GM19035 (cell line): ENCODE measurements at regions not wholly inside any gene's neighbourhood (a gene's known extent, or its start where the extent isn't known, plus 50 kb on each side); places are given as distances from the start of the nearest gene placed in this dataset.
"Not testable (repeated sequence)": the region's sequence is repeated elsewhere in the genome, so short reads cannot be mapped to it uniquely, and the experiment has no call there.

Source experiments
- ATAC-seq: cut with Tn5 transposase; IDR thresholded peaks from one replicate; pipeline ENCODE4 v1.9.1; 2021; ENCODE audit not compliant: unreplicated experiment

- not testable (repeated sequence) for ATAC-seq
Measured at GRCh38 chr15:44848859-44849258, 107.6 kb upstream of the TERB2 start.

DNA sequence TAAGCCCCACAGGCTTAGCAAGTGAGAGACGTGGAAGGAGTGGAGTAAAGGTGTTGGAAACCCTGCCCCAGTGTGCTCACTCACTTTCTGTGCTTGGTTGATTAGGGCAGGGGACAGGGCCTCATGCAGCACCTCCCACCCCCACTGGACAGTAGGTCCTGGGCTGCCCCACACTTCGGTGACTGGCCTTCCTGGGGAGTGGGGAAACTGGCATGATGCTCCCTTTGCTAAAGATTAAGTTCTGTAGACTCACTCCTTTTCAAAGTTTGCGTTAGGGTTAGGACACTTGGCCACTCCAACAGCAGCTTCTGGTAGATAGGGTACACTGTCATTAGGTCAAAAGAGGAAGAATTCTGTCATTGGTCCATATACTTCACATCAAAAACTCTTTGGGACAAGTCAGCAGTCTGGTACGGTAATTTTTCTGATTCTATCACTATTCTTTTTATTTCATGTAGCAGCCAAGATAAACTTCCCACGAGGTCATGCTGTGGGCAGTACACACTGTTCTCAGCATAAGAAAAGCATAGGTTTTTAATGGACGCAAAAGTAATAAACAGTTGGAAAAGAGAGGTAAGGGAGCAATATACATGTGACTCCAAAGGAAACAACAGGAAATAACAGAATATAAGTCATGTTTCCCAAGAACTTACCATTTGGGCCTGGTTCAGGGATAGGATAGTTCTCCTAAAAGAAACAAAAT, 106.6 kb upstream of the TERB2 start:
- not testable (repeated sequence) for ATAC-seq

DNA sequence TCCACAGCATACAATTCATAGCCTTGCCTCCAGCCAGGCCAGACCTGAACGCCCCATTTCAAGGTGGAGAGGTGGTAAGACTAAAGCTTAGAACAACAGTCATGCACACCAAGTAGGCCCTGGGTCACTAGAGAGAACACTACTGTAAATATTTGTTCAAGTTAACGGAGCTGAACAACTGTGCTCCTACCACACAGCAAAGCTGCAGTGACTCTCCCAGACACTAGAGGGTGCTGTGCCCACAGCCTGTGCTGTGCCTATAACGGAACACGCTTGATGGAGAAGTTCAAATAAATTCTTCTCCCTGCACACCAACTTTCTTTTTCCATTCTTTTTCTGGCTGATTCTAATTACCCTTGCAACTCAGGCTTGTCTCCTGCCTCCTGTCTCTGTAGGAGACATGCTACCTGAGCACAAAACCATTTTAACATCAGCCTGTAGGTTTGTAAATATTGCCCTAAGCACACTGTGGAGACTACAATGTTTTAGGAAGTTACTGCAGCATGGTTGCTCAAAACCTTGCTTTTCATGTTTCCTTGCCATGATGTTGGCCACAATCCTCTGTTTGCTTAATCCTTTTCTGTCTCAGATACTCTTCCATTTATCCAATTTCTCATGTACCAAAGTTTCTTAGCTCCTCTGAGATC, 103.1 kb upstream of the TERB2 start:
- peak; percentile 64 for ATAC-seq

DNA sequence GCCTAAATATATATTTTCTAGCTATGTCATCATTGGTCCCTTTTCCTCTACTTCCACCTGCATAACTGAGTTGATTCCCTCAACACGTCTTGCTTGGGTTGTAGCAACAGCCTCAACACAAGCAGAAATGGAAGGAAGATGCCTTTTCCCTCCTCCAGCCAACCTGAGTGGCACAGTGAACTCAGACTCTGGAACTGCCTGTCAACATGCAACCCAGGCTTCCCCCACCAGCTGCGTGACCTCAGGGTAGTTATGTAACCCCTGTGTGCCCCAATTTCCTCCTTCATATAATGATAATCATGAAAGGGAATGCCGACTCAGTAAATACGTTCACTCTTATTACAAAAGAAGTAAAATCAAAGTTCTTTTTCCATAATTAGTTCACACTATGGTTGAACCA, 101.8 kb upstream of the TERB2 start:
- not testable (repeated sequence) for ATAC-seq

DNA sequence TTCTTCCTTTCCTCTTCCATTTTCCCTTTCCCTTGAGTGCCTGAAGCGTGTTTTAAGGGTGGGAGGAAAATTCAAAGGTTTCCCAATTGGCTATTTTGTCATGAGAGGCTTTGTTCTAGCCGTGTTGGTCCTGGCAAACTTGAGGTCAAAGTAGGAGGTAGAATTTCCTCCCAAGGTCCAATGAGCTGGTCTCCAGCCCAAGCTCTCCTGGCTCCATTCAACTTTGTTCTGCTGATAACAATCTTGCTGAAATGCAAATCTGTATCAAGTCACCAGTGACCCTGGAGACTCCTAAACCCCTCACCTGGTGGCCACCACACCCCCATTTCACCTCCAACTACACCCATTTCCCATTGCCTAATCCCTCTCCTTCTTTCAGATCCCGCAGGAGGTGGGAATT, 100.2 kb upstream of the TERB2 start:
- ATAC-seq, result not testable (repeated sequence)

- not testable (repeated sequence) for ATAC-seq
Measured at GRCh38 chr15:44857164-44857710, 99.2 kb upstream of the TERB2 start.

GRCh38 chr15:44859088-44859487, 97.4 kb upstream of the TERB2 start:
- ATAC-seq, result not testable (repeated sequence)

- ATAC-seq, result not testable (repeated sequence)
Measured at GRCh38 chr15:44860168-44860567, 96.3 kb upstream of the TERB2 start.

GRCh38 chr15:44861439-44861910, 95.0 kb upstream of the TERB2 start:
- ATAC-seq, result no peak

GRCh38 chr15:44861917-44862316, 94.6 kb upstream of the TERB2 start:
- ATAC-seq, result no peak

- not testable (repeated sequence) for ATAC-seq
Measured at GRCh38 chr15:44862866-44863265, 93.6 kb upstream of the TERB2 start.

GRCh38 chr15:44868100-44868499, 88.4 kb upstream of the TERB2 start:
- ATAC-seq, result not testable (repeated sequence)

DNA sequence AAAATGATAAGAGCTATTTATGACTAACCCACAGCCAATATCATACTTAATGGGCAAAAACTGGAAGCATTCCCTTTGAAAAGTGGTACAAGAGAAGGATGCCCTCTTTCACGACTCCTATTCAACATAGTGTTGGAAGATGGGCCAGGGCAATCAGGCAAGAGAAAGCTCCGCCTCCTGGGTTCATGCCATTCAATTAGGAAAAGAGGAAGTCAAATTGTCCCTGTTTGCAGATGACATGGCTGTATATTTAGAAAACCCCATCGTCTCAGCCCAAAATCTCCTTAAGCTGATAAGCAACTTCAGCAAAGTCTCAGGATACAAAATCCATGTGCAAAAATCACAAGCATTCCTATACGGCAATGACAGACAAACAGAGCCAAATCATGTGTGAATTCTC, 86.4 kb upstream of the TERB2 start:
- ATAC-seq, result not testable (repeated sequence)

DNA sequence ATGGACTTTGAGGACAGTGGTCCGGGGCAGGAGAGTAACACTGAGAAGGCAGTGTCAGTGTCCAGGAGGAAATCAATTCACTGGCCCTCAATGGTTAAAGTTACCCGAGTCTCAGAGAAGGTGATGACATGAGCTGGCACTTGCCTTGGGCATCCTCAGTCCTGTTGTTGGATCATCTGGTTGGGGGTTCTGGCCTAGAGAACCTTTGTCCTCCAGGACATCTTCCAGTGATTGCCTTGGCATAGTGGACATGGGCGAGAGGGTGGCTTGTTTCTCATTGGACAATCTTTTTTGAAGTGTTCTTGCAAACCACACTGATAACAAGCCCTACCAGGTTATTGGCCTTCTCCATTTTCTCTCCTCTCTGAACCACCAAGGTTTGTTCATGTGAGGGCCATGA, 83.4 kb upstream of the TERB2 start:
- no peak for ATAC-seq

GRCh38 chr15:44879066-44879465, 77.4 kb upstream of the TERB2 start:
- no peak for ATAC-seq

GRCh38 chr15:44882499-44882968, 74.0 kb upstream of the TERB2 start:
- ATAC-seq, result peak; percentile 77

- ATAC-seq, result peak; percentile 17
Measured at GRCh38 chr15:44883199-44883877, 73.1 kb upstream of the TERB2 start.

GRCh38 chr15:44898890-44899651, 57.4 kb upstream of the TERB2 start:
- ATAC-seq, result not testable (repeated sequence)

- ATAC-seq, result not testable (repeated sequence)
Measured at GRCh38 chr15:44899775-44900174, 56.7 kb upstream of the TERB2 start.

- ATAC-seq, result not testable (repeated sequence)
Measured at GRCh38 chr15:44900796-44901195, 55.7 kb upstream of the TERB2 start.

DNA sequence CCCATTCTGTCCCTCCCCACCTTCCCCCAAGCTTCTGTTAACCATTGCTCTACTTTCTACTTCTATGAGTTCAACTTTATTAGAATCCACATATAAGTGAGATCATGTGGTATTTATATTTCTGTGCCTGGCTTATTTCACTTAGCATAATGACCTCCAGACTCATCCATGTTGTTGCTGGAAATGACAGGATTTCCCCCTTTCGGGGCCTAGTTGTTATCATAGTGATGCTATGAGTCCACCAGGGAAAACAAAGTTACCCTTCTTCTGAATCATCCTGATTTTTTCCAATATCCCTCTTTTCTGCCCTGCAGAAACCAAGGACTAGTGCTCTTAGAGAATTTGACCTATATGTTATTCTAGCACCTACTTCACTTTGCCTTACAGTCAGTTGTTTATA, 53.2 kb upstream of the TERB2 start:
- not testable (repeated sequence) for ATAC-seq
